GM23248 (cell line): ENCODE measurements at regions not wholly inside any gene's neighbourhood (a gene's known extent, or its start where the extent isn't known, plus 50 kb on each side); places are given as distances from the start of the nearest gene placed in this dataset.

Experiments
- EZH2 ChIP-seq: fragments of 200-600 bp; sonication (generic); IDR thresholded peaks from 2 replicates; pipeline ENCODE4 v1.6.1; 2018; ENCODE audit warnings: antibody characterized with exemption, mild to moderate bottlenecking; ENCODE audit not compliant: insufficient read depth, poor library complexity, severe bottlenecking
- EZH2phosphoT487 ChIP-seq: fragments of 200-600 bp; sonication (generic); IDR thresholded peaks from 2 replicates; pipeline ENCODE4 v1.6.1; 2018; ENCODE audit warnings: antibody characterized with exemption, moderate library complexity, mild to moderate bottlenecking, low read depth; ENCODE audit not compliant: insufficient read depth

GRCh38 chr21:41639336-41639735 is 127.5 kb downstream of the RIPK4 start:
- no peak for TF ChIP-seq EZH2phosphoT487
- no peak for TF ChIP-seq EZH2
